ENCODE measurements at regions not wholly inside any gene's neighbourhood (a gene's known extent, or its start where the extent isn't known, plus 50 kb on each side); places are given as distances from the start of the nearest gene placed in this dataset.

- no peaks in the 10 kb centered on the region for H3K9me3 ChIP-seq (ENCODE audit: insufficient read depth, low read length)
- no peaks in the 10 kb centered on the region for H3K27me3 ChIP-seq (ENCODE audit: low read length)
- H3K79me2 ChIP-seq (ENCODE audit: insufficient read depth, low read length): no peaks in the 10 kb centered on the region
- no peak overlapping the region for H3K4me2 ChIP-seq (ENCODE audit: low read depth, low read length, poor library complexity, severe bottlenecking)
- no peak overlapping the region for H3K9ac ChIP-seq (ENCODE audit: low read length)
- no peaks in the 10 kb centered on the region for H3K9me2 ChIP-seq (replicated peaks; ENCODE audit: insufficient read depth, low read length)
- H4K20me1 ChIP-seq (ENCODE audit: low read depth, low read length): no peaks in the 10 kb centered on the region
- H2AFZ ChIP-seq (ENCODE audit: low read depth, low read length, severe bottlenecking): no peak overlapping the region
- H3K36me3 ChIP-seq (ENCODE audit: low read length): no peaks in the 10 kb centered on the region
- no peak overlapping the region for H3K27ac ChIP-seq (ENCODE audit: low read depth, low read length)
- H3F3A ChIP-seq (ENCODE audit: insufficient read depth): no peaks in the 10 kb centered on the region
- H3K4me3 ChIP-seq (ENCODE audit: insufficient read depth, low read length, poor library complexity, severe bottlenecking): no peak overlapping the region
- no peak for TF ChIP-seq EZH2phosphoT487 (conservative IDR thresholded peaks at IDR 0.05; ENCODE audit: low read length)
- TF ChIP-seq CTCF (IDR thresholded peaks at IDR 0.05; ENCODE audit: insufficient read depth, low read length, poor library complexity, severe bottlenecking): no peak
Observed at GRCh38 chr14:46139649-46140048, 511.9 kb downstream of the RPL10L start.

- Histone ChIP-seq H4K20me1 (ENCODE audit: low read depth, low read length) (no peaks in the 10 kb centered on the region), H3K9ac (ENCODE audit: low read length) (no peak overlapping the region), H3K27me3 (ENCODE audit: low read length) (no peaks in the 10 kb centered on the region), H3F3A (ENCODE audit: insufficient read depth) (no peaks in the 10 kb centered on the region), H3K79me2 (ENCODE audit: insufficient read depth, low read length) (no peaks in the 10 kb centered on the region), H3K9me2 (replicated peaks; ENCODE audit: insufficient read depth, low read length) (no peaks in the 10 kb centered on the region), H3K27ac (ENCODE audit: low read depth, low read length) (no peak overlapping the region), H3K4me2 (ENCODE audit: low read depth, low read length, poor library complexity, severe bottlenecking) (no peak overlapping the region), H2AFZ (ENCODE audit: low read depth, low read length, severe bottlenecking) (no peak overlapping the region), H3K4me3 (ENCODE audit: insufficient read depth, low read length, poor library complexity, severe bottlenecking) (no peak overlapping the region), H3K36me3 (ENCODE audit: low read length) (no peaks in the 10 kb centered on the region), H3K9me3 (ENCODE audit: insufficient read depth, low read length) (no peaks in the 10 kb centered on the region)
- TF ChIP-seq CTCF (IDR thresholded peaks at IDR 0.05; ENCODE audit: insufficient read depth, low read length, poor library complexity, severe bottlenecking) (no peak), EZH2phosphoT487 (conservative IDR thresholded peaks at IDR 0.05; ENCODE audit: low read length) (no peak)
Observed at GRCh38 chr14:46137786-46138185, 513.8 kb downstream of the RPL10L start.

GRCh38 chr14:46136456-46136855 lies 515.1 kb downstream of the RPL10L start:
- Histone ChIP-seq H3K36me3 (ENCODE audit: low read length) (no peaks in the 10 kb centered on the region), H3K4me3 (ENCODE audit: insufficient read depth, low read length, poor library complexity, severe bottlenecking) (no peak overlapping the region), H4K20me1 (ENCODE audit: low read depth, low read length) (no peaks in the 10 kb centered on the region), H3F3A (ENCODE audit: insufficient read depth) (no peaks in the 10 kb centered on the region), H3K4me2 (ENCODE audit: low read depth, low read length, poor library complexity, severe bottlenecking) (no peak overlapping the region), H3K79me2 (ENCODE audit: insufficient read depth, low read length) (no peaks in the 10 kb centered on the region), H3K9me2 (replicated peaks; ENCODE audit: insufficient read depth, low read length) (no peaks in the 10 kb centered on the region), H3K9ac (ENCODE audit: low read length) (no peak overlapping the region), H3K9me3 (ENCODE audit: insufficient read depth, low read length) (no peaks in the 10 kb centered on the region), H3K27me3 (ENCODE audit: low read length) (no peaks in the 10 kb centered on the region), H2AFZ (ENCODE audit: low read depth, low read length, severe bottlenecking) (no peak overlapping the region), H3K27ac (ENCODE audit: low read depth, low read length) (no peak overlapping the region)
- TF ChIP-seq EZH2phosphoT487 (conservative IDR thresholded peaks at IDR 0.05; ENCODE audit: low read length) (no peak), CTCF (IDR thresholded peaks at IDR 0.05; ENCODE audit: insufficient read depth, low read length, poor library complexity, severe bottlenecking) (no peak)
